A673 (cell line): ENCODE measurements at regions not wholly inside any gene's neighbourhood (a gene's known extent, or its start where the extent isn't known, plus 50 kb on each side); places are given as distances from the start of the nearest gene placed in this dataset.

ENCODE experiments used
- BruUV-seq: library from RNA; stranded (reverse); fragments of 400-500 nt; replicated peaks from 2 replicates; lab custom pipeline; 2021; lab: Mats Ljungman, UMichigan
- CTCF ChIA-PET: fragments of 300-600 bp; sonication (Branson Sonifier 250); formaldehyde crosslinking; loops from one replicate; lab custom pipeline; 2022; ENCODE audit warnings: antibody characterized with exemption; lab: Charles Lee
- POLR2A ChIA-PET: fragments of 300-600 bp; sonication (Branson Sonifier 250); formaldehyde crosslinking; loops from one replicate; lab custom pipeline; 2022; ENCODE audit warnings: antibody characterized with exemption; ENCODE audit not compliant: low non-redundant PET; lab: Charles Lee
- DNase-seq: peaks from one replicate; pipeline ENCODE4 v3.0.0-alpha.2; 2015; ENCODE audit warnings: low spot score
- H3K27ac ChIP-seq: fragments of 200-600 bp; sonication (generic); 2 replicates; pipeline ENCODE4 v1.5.1; 2016; ENCODE audit warnings: mixed run types, low read depth, mild to moderate bottlenecking, mixed read lengths, antibody characterized with exemption, low read length; ENCODE audit not compliant: poor library complexity, severe bottlenecking
- H3K27me3 ChIP-seq: fragments of 200-600 bp; sonication (generic); replicated peaks from 2 replicates; pipeline ENCODE4 v1.6.1; 2017; ENCODE audit warnings: mixed run types, low read depth, mild to moderate bottlenecking, mixed read lengths, antibody characterized with exemption, low read length; ENCODE audit not compliant: insufficient read depth, poor library complexity
- H3K36me3 ChIP-seq: fragments of 200-600 bp; sonication (generic); 2 replicates; pipeline ENCODE4 v1.6.1; 2016; ENCODE audit warnings: mixed run types, mild to moderate bottlenecking, mixed read lengths, antibody characterized with exemption, low read length; ENCODE audit not compliant: insufficient read depth, poor library complexity, severe bottlenecking
- H3K4me1 ChIP-seq: fragments of 200-600 bp; sonication (generic); 2 replicates; pipeline ENCODE4 v1.6.1; 2017; ENCODE audit warnings: mixed run types, mild to moderate bottlenecking, mixed read lengths, antibody characterized with exemption, low read length; ENCODE audit not compliant: insufficient read depth, poor library complexity, severe bottlenecking
- H3K4me3 ChIP-seq: fragments of 200-600 bp; sonication (generic); 2 replicates; pipeline ENCODE4 v1.5.1; 2016; ENCODE audit warnings: low read depth, mixed run types, mild to moderate bottlenecking, mixed read lengths, low read length; ENCODE audit not compliant: poor library complexity, severe bottlenecking
- H3K9me3 ChIP-seq: fragments of 200-600 bp; sonication (generic); 2 replicates; pipeline ENCODE4 v1.6.1; 2016; ENCODE audit warnings: mixed run types, low read depth, mild to moderate bottlenecking, mixed read lengths, antibody characterized with exemption, low read length; ENCODE audit not compliant: poor library complexity, severe bottlenecking
- EZH2 ChIP-seq: fragments of 200-600 bp; sonication (generic); IDR thresholded peaks from 2 replicates; pipeline ENCODE4 v1.6.1; 2017; ENCODE audit warnings: borderline replicate concordance, low read depth, mild to moderate bottlenecking, mixed read lengths, antibody characterized with exemption, low read length; ENCODE audit not compliant: poor library complexity, severe bottlenecking
- intact Hi-C: fragments of 100-400 bp; cut with micrococcal nuclease; formaldehyde crosslinking; loops from one replicate; pipeline ENCODE4 v1.10.0; 2022; ENCODE audit not compliant: unreplicated experiment
- TF ChIP-seq, protein P1 (sequence below): fragments of 300-800, 200-600 bp; sonication (generic); conservative IDR thresholded peaks from 2 replicates; pipeline ENCODE4 v1.5.1; 2017; ENCODE audit warnings: low read depth, mild to moderate bottlenecking, antibody characterized with exemption, low read length, moderate library complexity, mixed read lengths

DNA sequence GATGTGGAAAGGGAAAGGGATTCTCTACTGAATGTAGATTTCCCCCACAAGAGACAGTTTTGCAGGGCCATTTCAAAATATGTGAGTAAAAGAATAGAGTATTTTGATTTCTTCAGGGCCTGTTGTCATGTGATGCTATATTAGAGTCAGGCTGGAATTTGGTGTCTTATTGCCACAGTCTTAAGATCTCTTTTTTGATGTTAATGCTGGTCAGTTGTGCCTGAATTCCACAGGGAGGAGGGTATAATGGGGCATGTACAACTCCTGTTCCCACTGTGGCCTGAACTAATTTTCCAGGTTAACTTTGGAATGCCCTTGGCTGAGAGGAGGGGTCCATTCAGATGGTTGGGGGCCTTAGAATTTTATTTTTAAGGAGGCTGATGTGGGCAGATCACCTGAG, 111.0 kb upstream of the MAX start:
- CTCF ChIA-PET = no interaction called here
- H3K36me3 ChIP-seq = no peaks in the 10 kb centered on the region
- DNase-seq = no peak
- TF ChIP-seq EZH2 = no peak
- TF ChIP-seq, protein P1, sequence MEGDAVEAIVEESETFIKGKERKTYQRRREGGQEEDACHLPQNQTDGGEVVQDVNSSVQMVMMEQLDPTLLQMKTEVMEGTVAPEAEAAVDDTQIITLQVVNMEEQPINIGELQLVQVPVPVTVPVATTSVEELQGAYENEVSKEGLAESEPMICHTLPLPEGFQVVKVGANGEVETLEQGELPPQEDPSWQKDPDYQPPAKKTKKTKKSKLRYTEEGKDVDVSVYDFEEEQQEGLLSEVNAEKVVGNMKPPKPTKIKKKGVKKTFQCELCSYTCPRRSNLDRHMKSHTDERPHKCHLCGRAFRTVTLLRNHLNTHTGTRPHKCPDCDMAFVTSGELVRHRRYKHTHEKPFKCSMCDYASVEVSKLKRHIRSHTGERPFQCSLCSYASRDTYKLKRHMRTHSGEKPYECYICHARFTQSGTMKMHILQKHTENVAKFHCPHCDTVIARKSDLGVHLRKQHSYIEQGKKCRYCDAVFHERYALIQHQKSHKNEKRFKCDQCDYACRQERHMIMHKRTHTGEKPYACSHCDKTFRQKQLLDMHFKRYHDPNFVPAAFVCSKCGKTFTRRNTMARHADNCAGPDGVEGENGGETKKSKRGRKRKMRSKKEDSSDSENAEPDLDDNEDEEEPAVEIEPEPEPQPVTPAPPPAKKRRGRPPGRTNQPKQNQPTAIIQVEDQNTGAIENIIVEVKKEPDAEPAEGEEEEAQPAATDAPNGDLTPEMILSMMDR = no peak
- POLR2A ChIA-PET = no interaction called here
- H3K27me3 ChIP-seq = no peaks in the 10 kb centered on the region
- peaks cover 6% of the 10 kb centered on the region for H3K4me1 ChIP-seq
- BruUV-seq = no TSS peak
- no peak overlapping the region for H3K27ac ChIP-seq
- intact Hi-C loops = no loop called here
- no peaks in the 10 kb centered on the region for H3K9me3 ChIP-seq
- no peak overlapping the region for H3K4me3 ChIP-seq

DNA sequence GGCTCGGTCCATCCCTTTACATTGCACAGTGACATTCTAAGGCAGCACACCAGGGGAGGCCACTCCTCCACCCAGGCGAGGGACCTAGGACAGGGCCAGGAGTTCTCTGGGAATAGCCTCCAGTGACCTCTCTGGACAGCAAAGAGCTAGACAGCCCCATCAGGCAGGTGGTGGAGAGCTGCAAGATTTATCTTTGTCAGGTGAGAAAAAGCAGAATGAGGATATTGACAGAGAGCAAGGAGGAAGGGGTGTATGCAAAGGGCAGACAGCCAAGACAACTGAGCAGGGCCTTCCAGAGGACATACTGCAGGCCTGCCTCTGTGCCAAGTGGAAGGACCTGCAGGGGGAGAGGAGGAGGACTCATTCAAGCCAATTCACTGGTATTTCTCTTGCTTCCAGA, 112.4 kb upstream of the MAX start:
- intact Hi-C loops = no loop called here
- no TSS peak for BruUV-seq
- Histone ChIP-seq H3K9me3 (no peaks in the 10 kb centered on the region), H3K4me1 (peaks cover 6% of the 10 kb centered on the region), H3K27ac (no peak overlapping the region), H3K4me3 (no peak overlapping the region), H3K27me3 (no peaks in the 10 kb centered on the region), H3K36me3 (no peaks in the 10 kb centered on the region)
- ChIA-PET CTCF (no interaction called here), POLR2A (no interaction called here)
- TF ChIP-seq EZH2 = no peak
- TF ChIP-seq, protein P1 = no peak
- no peak for DNase-seq

DNA sequence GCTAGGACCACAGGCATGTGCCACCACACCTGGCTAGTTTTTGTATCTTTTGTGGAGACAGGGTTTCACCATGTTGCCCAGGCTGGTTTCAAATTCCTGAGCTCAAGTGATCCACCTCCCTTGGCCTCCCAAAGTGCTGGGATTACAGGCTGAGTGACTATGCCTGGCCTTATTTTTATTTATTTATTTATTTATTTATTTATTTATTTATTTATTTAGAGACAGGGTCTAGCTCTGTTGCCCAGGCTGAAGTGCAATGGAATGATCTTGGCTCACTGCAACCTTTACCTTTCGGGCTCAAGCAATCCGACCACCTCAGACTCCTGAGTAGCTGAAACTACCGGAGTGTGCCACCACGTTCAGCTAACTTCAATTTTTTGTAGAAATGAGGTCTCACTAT, 117.0 kb upstream of the MAX start:
- intact Hi-C loops = no loop called here
- Histone ChIP-seq H3K9me3 (no peaks in the 10 kb centered on the region), H3K4me1 (peaks cover 3% of the 10 kb centered on the region), H3K4me3 (no peak overlapping the region), H3K27me3 (no peaks in the 10 kb centered on the region), H3K27ac (no peak overlapping the region), H3K36me3 (no peaks in the 10 kb centered on the region)
- ChIA-PET CTCF (no interaction called here), POLR2A (no interaction called here)
- no peak for DNase-seq
- TF ChIP-seq EZH2 = no peak
- TF ChIP-seq, protein P1 = no peak
- BruUV-seq = no TSS peak
